ENCODE measurements at regions not wholly inside any gene's neighbourhood (a gene's known extent, or its start where the extent isn't known, plus 50 kb on each side); places are given as distances from the start of the nearest gene placed in this dataset.

GRCh38 chr9:16157651-16158050 lies 604.8 kb downstream of the CCDC171 start:
- peaks cover 16% of the 10 kb centered on the region for H3K4me1 Mint-ChIP-seq (ENCODE audit: low read depth)
- ATAC-seq (ENCODE audit: poor library complexity): no peak

GRCh38 chr9:16158093-16158492 lies 605.2 kb downstream of the CCDC171 start:
- H3K9me3 ChIP-seq (ENCODE audit: control insufficient read depth in 1 of 2, insufficient read depth in 1 of 2, low read length in 2 of 2): peaks cover 0 to 10% of the 10 kb centered on the region in 2 experiments
- peaks cover 0 to 4% of the 10 kb centered on the region in 2 experiments for H3K27me3 ChIP-seq (ENCODE audit: control insufficient read depth in 1 of 2, insufficient read depth in 2 of 2, low read length in 2 of 2)
- intact Hi-C loops (cut with DNase I, micrococcal nuclease): no loop called here
- peaks cover 5% of the 10 kb centered on the region for H3K4me1 ChIP-seq (ENCODE audit: insufficient read depth, low read length)
- no peak for TF ChIP-seq CTCF (IDR thresholded peaks at IDR 0.05)
- Mint-ChIP-seq H3K27ac (no peak overlapping the region), H3K4me3 (no peak overlapping the region), H3K36me3 (ENCODE audit: low read depth) (no peaks in the 10 kb centered on the region), H3K27me3 (peaks cover 3% of the 10 kb centered on the region), H3K9me3 (peaks cover 4% of the 10 kb centered on the region), H3K4me1 (ENCODE audit: low read depth) (peaks cover 16% of the 10 kb centered on the region)
- POLR2A ChIA-PET: no interaction called here
- DNase-seq (no peak), ATAC-seq (ENCODE audit: poor library complexity) (no peak)
- H3K4me3 ChIP-seq (ENCODE audit: low read length): no peak overlapping the region
- no peak overlapping the region for H3K27ac ChIP-seq (ENCODE audit: low read depth in 1 of 2, low read length in 2 of 2)
- no peaks in the 10 kb centered on the region for H3K36me3 ChIP-seq (ENCODE audit: insufficient read depth, low read length)
- CTCF ChIA-PET: no interaction called here

More at GRCh38 chr9:16157651-16158050, 604.8 kb downstream of the CCDC171 start:
- H3K36me3 ChIP-seq (ENCODE audit: insufficient read depth, low read length): no peaks in the 10 kb centered on the region
- ChIA-PET CTCF (no interaction called here), POLR2A (no interaction called here)
- H3K36me3 Mint-ChIP-seq (ENCODE audit: low read depth): no peaks in the 10 kb centered on the region
- peaks cover 0 to 4% of the 10 kb centered on the region in 2 experiments for H3K27me3 ChIP-seq (ENCODE audit: control insufficient read depth in 1 of 2, insufficient read depth in 2 of 2, low read length in 2 of 2)
- peaks cover 5% of the 10 kb centered on the region for H3K4me1 ChIP-seq (ENCODE audit: insufficient read depth, low read length)
- H3K27me3 Mint-ChIP-seq: peaks cover 3% of the 10 kb centered on the region
- H3K4me3 ChIP-seq (ENCODE audit: low read length): no peak overlapping the region
- intact Hi-C loops (cut with DNase I, micrococcal nuclease): no loop called here
- peaks cover 4% of the 10 kb centered on the region for H3K9me3 Mint-ChIP-seq
- no peak for DNase-seq
- H3K27ac ChIP-seq (ENCODE audit: low read depth in 1 of 2, low read length in 2 of 2): no peak overlapping the region
- peaks cover 0 to 10% of the 10 kb centered on the region in 2 experiments for H3K9me3 ChIP-seq (ENCODE audit: control insufficient read depth in 1 of 2, insufficient read depth in 1 of 2, low read length in 2 of 2)
- H3K27ac Mint-ChIP-seq: no peak overlapping the region
- H3K4me3 Mint-ChIP-seq: no peak overlapping the region
- no peak for TF ChIP-seq CTCF (IDR thresholded peaks at IDR 0.05)

GRCh38 chr9:16161483-16161882 lies 608.6 kb downstream of the CCDC171 start:
- Histone ChIP-seq H3K4me1 (ENCODE audit: insufficient read depth, low read length) (no peaks in the 10 kb centered on the region), H3K9me3 (ENCODE audit: control insufficient read depth in 1 of 2, insufficient read depth in 1 of 2, low read length in 2 of 2) (no peaks in the 10 kb centered on the region), H3K27ac (ENCODE audit: low read depth in 1 of 2, low read length in 2 of 2) (no peak overlapping the region), H3K4me3 (ENCODE audit: low read length) (no peak overlapping the region), H3K36me3 (ENCODE audit: insufficient read depth, low read length) (no peaks in the 10 kb centered on the region), H3K27me3 (ENCODE audit: control insufficient read depth in 1 of 2, insufficient read depth in 2 of 2, low read length in 2 of 2) (no peaks in the 10 kb centered on the region)
- DNase-seq: no peak
- H3K9me3 Mint-ChIP-seq: peaks cover 9% of the 10 kb centered on the region
- no peak for TF ChIP-seq CTCF (IDR thresholded peaks at IDR 0.05)
- ChIA-PET POLR2A (no interaction called here), CTCF (no interaction called here)
- ATAC-seq (ENCODE audit: poor library complexity): no peak
- intact Hi-C loops (cut with DNase I, micrococcal nuclease): no loop called here
- H3K27me3 Mint-ChIP-seq: no peaks in the 10 kb centered on the region
- H3K36me3 Mint-ChIP-seq (ENCODE audit: low read depth): no peaks in the 10 kb centered on the region
- H3K4me1 Mint-ChIP-seq (ENCODE audit: low read depth): no peaks in the 10 kb centered on the region
- H3K4me3 Mint-ChIP-seq: no peak overlapping the region
- H3K27ac Mint-ChIP-seq: no peak overlapping the region

All from CD4-positive, alpha-beta T cell (primary cell).